Tibial nerve (tissue), 4 donors: ENCODE measurements at regions not wholly inside any gene's neighbourhood (a gene's known extent, or its start where the extent isn't known, plus 50 kb on each side); places are given as distances from the start of the nearest gene placed in this dataset.

Experiments
- EP300 ChIP-seq, 2 donors: sonication (generic); formaldehyde crosslinking; IDR thresholded peaks; one replicate each; pipeline ENCODE4 v1.6.1; 2017; ENCODE audit warnings: antibody characterized with exemption in 2 of 2, mild to moderate bottlenecking in 1 of 2
- POLR2A ChIP-seq, 2 donors: fragments of 450-650 bp; IDR thresholded peaks; one replicate each; pipeline ENCODE4 v1.6.1; 2017; ENCODE audit warnings: antibody characterized with exemption in 2 of 2, mild to moderate bottlenecking in 2 of 2, moderate library complexity in 2 of 2
- TF ChIP-seq, protein P1 (sequence below), 5 experiments: fragments of 200-600 bp in 3 of 5; fragments of 450-650 bp in 2 of 5; sonication (generic) in 3 of 5; IDR thresholded peaks; one replicate each; pipeline ENCODE4 v1.5.1; 2016 to 2019; ENCODE audit warnings: antibody characterized with exemption in 5 of 5, mild to moderate bottlenecking in 3 of 5, moderate library complexity in 2 of 5

DNA sequence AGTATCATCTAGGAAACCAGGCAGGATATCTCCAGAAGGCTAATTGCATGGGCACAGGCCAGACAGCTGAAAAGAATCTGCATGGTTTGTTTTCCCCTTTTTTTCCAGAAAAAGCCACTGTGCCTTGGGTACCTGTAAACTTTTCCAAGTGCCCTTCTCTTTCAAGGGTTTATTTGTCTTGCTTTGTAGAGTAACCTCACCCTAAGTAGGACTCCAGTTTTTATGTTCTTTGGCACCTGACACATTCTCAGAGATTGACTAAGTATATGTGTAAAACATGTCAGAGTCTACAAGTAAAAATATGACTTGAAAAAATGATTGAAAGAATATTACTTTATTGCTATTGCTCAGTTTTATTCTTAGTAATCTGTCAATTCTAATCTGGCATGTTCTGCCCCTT, 70.7 kb upstream of the TEX13C start:
- TF ChIP-seq EP300 (IDR thresholded peaks at IDR 0.05) = no peak
- TF ChIP-seq, protein P1, sequence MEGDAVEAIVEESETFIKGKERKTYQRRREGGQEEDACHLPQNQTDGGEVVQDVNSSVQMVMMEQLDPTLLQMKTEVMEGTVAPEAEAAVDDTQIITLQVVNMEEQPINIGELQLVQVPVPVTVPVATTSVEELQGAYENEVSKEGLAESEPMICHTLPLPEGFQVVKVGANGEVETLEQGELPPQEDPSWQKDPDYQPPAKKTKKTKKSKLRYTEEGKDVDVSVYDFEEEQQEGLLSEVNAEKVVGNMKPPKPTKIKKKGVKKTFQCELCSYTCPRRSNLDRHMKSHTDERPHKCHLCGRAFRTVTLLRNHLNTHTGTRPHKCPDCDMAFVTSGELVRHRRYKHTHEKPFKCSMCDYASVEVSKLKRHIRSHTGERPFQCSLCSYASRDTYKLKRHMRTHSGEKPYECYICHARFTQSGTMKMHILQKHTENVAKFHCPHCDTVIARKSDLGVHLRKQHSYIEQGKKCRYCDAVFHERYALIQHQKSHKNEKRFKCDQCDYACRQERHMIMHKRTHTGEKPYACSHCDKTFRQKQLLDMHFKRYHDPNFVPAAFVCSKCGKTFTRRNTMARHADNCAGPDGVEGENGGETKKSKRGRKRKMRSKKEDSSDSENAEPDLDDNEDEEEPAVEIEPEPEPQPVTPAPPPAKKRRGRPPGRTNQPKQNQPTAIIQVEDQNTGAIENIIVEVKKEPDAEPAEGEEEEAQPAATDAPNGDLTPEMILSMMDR (IDR thresholded peaks at IDR 0.05) = no peak
- no peak for TF ChIP-seq POLR2A (IDR thresholded peaks at IDR 0.05)
